ENCODE measurements at regions not wholly inside any gene's neighbourhood (a gene's known extent, or its start where the extent isn't known, plus 50 kb on each side); places are given as distances from the start of the nearest gene placed in this dataset.

DNA sequence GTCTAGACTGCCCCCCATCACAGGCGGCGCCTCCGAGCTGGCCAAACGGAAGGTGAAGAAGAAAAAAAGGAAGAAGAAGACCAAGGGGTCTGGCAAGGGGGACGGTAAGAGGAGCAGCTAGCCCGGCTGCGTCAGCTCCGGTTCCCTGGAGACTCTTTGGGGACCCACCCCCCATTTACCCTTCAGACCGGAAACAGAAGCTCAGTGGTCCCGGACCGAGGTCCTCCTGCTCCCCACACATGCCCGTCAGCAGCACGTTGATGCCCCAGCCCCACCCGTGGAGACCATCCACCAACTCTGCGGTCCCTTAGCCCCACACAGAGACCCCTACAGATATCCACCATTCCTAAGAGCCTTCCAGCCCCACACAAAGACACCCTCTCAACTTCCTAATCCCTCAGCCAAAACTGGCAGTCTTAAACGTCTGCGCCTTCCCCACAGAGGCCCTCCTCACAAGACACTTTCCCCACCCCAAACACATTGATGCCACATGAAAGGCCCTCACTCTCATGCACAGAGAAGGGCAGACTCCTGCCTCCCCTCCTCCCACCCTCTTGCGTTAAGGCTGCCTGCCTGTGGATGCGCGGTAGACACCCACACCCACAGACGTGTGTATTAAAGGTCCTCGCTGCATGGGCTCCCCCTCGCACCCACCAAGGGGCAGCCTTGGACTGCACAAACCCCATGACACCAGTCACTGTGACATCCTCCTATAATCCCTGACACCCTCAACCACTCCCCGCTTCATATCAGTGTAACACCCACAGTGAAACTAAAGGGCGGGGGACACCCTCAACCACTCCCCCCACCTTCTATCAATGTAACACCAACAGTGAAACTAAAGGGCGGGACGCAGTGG lies 58.2 kb upstream of the RPH3AL start (continued):
- TF ChIP-seq ZC3H13 (CRISPR knock-in tag; IDR thresholded peaks at IDR 0.05) (0 out of 2 replicates have a peak, but pooled peaks have one; percentile 26), SIN3B (IDR thresholded peaks at IDR 0.05; ENCODE audit: low read length) (no peak), PRPF4 (IDR thresholded peaks at IDR 0.05; ENCODE audit: low read depth, low read length, poor library complexity, severe bottlenecking) (no peak), ZNF501 (CRISPR knock-in tag; IDR thresholded peaks at IDR 0.05) (peak; percentile 2; the same call in 1 of the 2 replicates), HDAC1 (CRISPR knock-in tag; IDR thresholded peaks at IDR 0.05) (peak; percentile 17), SOX5 (CRISPR knock-in tag; IDR thresholded peaks at IDR 0.05; ENCODE audit: borderline replicate concordance) (no peak), SMC3 (IDR thresholded peaks at IDR 0.05; ENCODE audit: low read length) (peak; percentile 44), AGO2 (optimal IDR thresholded peaks at IDR 0.05; ENCODE audit: low read depth, low read length) (no peak), ATAD3A (CRISPR knock-in tag; IDR thresholded peaks at IDR 0.05) (no peak)
- TF ChIP-seq, protein P1, sequence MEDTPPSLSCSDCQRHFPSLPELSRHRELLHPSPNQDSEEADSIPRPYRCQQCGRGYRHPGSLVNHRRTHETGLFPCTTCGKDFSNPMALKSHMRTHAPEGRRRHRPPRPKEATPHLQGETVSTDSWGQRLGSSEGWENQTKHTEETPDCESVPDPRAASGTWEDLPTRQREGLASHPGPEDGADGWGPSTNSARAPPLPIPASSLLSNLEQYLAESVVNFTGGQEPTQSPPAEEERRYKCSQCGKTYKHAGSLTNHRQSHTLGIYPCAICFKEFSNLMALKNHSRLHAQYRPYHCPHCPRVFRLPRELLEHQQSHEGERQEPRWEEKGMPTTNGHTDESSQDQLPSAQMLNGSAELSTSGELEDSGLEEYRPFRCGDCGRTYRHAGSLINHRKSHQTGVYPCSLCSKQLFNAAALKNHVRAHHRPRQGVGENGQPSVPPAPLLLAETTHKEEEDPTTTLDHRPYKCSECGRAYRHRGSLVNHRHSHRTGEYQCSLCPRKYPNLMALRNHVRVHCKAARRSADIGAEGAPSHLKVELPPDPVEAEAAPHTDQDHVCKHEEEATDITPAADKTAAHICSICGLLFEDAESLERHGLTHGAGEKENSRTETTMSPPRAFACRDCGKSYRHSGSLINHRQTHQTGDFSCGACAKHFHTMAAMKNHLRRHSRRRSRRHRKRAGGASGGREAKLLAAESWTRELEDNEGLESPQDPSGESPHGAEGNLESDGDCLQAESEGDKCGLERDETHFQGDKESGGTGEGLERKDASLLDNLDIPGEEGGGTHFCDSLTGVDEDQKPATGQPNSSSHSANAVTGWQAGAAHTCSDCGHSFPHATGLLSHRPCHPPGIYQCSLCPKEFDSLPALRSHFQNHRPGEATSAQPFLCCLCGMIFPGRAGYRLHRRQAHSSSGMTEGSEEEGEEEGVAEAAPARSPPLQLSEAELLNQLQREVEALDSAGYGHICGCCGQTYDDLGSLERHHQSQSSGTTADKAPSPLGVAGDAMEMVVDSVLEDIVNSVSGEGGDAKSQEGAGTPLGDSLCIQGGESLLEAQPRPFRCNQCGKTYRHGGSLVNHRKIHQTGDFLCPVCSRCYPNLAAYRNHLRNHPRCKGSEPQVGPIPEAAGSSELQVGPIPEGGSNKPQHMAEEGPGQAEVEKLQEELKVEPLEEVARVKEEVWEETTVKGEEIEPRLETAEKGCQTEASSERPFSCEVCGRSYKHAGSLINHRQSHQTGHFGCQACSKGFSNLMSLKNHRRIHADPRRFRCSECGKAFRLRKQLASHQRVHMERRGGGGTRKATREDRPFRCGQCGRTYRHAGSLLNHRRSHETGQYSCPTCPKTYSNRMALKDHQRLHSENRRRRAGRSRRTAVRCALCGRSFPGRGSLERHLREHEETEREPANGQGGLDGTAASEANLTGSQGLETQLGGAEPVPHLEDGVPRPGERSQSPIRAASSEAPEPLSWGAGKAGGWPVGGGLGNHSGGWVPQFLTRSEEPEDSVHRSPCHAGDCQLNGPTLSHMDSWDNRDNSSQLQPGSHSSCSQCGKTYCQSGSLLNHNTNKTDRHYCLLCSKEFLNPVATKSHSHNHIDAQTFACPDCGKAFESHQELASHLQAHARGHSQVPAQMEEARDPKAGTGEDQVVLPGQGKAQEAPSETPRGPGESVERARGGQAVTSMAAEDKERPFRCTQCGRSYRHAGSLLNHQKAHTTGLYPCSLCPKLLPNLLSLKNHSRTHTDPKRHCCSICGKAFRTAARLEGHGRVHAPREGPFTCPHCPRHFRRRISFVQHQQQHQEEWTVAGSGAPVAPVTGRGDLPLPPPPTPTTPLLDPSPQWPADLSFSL (CRISPR knock-in tag; IDR thresholded peaks at IDR 0.05), result no peak
- TF ChIP-seq, protein P2, sequence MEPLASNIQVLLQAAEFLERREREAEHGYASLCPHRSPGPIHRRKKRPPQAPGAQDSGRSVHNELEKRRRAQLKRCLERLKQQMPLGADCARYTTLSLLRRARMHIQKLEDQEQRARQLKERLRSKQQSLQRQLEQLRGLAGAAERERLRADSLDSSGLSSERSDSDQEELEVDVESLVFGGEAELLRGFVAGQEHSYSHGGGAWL (CRISPR knock-in tag; IDR thresholded peaks at IDR 0.05), result 0 out of 2 replicates have a peak, but pooled peaks have one; percentile 2
- TF ChIP-seq, protein P3, sequence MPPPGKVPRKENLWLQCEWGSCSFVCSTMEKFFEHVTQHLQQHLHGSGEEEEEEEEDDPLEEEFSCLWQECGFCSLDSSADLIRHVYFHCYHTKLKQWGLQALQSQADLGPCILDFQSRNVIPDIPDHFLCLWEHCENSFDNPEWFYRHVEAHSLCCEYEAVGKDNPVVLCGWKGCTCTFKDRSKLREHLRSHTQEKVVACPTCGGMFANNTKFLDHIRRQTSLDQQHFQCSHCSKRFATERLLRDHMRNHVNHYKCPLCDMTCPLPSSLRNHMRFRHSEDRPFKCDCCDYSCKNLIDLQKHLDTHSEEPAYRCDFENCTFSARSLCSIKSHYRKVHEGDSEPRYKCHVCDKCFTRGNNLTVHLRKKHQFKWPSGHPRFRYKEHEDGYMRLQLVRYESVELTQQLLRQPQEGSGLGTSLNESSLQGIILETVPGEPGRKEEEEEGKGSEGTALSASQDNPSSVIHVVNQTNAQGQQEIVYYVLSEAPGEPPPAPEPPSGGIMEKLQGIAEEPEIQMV (CRISPR knock-in tag; IDR thresholded peaks at IDR 0.05; ENCODE audit: low read depth), result no peak; the same call in 1 of the 2 replicates

Measured in HepG2 (cell line).